Fibroblast of mammary gland (primary cell): ENCODE measurements at regions not wholly inside any gene's neighbourhood (a gene's known extent, or its start where the extent isn't known, plus 50 kb on each side); places are given as distances from the start of the nearest gene placed in this dataset.

Experiments used
- DNase-seq: peaks from one replicate; pipeline ENCODE4 v3.0.0-alpha.2; 2010; ENCODE audit warnings: low read depth
- H3K4me3 ChIP-seq: 2 replicates; pipeline ENCODE4 v1.5.1; 2011; ENCODE audit warnings: low read depth, mild to moderate bottlenecking, low read length, moderate library complexity; ENCODE audit not compliant: control insufficient read depth
- CTCF ChIP-seq: conservative IDR thresholded peaks from 2 replicates; pipeline ENCODE4 v1.5.1; 2011; ENCODE audit warnings: low read depth, low read length, inconsistent platforms; ENCODE audit not compliant: control insufficient read depth, insufficient read depth

GRCh38 chr9:108443741-108444140 lies 412.0 kb downstream of the ACTL7B start:
- TF ChIP-seq CTCF = peak; percentile 31
- DNase-seq = peak; percentile 77
- H3K4me3 ChIP-seq = peak overlapping the region; percentile 44

- no peak for TF ChIP-seq CTCF
Measured at GRCh38 chr9:108443019-108443633, 412.7 kb downstream of the ACTL7B start.

GRCh38 chr9:108442627-108443018 lies 413.2 kb downstream of the ACTL7B start:
- no peak for TF ChIP-seq CTCF
- no peak overlapping the region for H3K4me3 ChIP-seq
- DNase-seq = no peak

More at GRCh38 chr9:108443019-108443633, 412.7 kb downstream of the ACTL7B start:
- H3K4me3 ChIP-seq = no peak overlapping the region
- DNase-seq = peak; percentile 80

- no peak for DNase-seq
- no peak overlapping the region for H3K4me3 ChIP-seq
- TF ChIP-seq CTCF = no peak
Measured at GRCh38 chr9:108441726-108442125, 414.1 kb downstream of the ACTL7B start.

GRCh38 chr9:108441251-108441650 lies 414.5 kb downstream of the ACTL7B start:
- no peak for TF ChIP-seq CTCF
- no peak overlapping the region for H3K4me3 ChIP-seq
- no peak for DNase-seq

- TF ChIP-seq CTCF = no peak
- H3K4me3 ChIP-seq = no peak overlapping the region
- peak; percentile 79 for DNase-seq
Measured at GRCh38 chr9:108439947-108440346, 415.8 kb downstream of the ACTL7B start.

- no peak overlapping the region for H3K4me3 ChIP-seq
- no peak for DNase-seq
- no peak for TF ChIP-seq CTCF
Measured at GRCh38 chr9:108437656-108438055, 418.1 kb downstream of the ACTL7B start.
